ENCODE measurements at regions not wholly inside any gene's neighbourhood (a gene's known extent, or its start where the extent isn't known, plus 50 kb on each side); places are given as distances from the start of the nearest gene placed in this dataset.

DNA sequence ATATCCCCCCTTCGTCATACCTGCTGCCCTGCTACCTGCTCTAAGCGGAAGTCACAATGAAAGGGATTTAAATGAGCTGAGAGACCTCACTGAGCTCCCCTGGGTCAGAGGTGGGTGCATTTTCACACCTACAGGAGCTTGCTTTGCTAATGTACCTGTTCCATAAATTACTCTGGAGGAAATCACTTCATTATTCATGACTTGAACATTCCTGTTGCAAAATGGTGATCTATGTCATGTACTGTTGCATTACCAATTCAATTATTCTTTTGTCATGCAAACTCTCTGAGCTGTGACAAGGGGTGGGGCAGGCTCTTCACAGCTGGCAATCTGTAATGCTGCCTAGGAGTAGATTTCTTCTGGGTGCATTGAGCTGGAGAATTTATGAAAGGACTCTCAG is 761.3 kb downstream of the TSN start:
- no peak overlapping the region for H3K27ac ChIP-seq
- no peaks in the 10 kb centered on the region for H3K9me3 Mint-ChIP-seq
- no peak overlapping the region for H3K27ac Mint-ChIP-seq
- H3F3A ChIP-seq (ENCODE audit: low read depth): peaks cover 18% of the 10 kb centered on the region
- H3K4me3 Mint-ChIP-seq: no peak overlapping the region
- no peaks in the 10 kb centered on the region for H3K36me3 ChIP-seq
- H3K4me1 ChIP-seq: peaks cover 34% of the 10 kb centered on the region
- no peaks in the 10 kb centered on the region for H3K36me3 Mint-ChIP-seq
- H3K4me3 ChIP-seq: no peak overlapping the region
- TF ChIP-seq EZH2 (IDR thresholded peaks at IDR 0.05): no peak
- TF ChIP-seq EZH2phosphoT487 (IDR thresholded peaks at IDR 0.05): no peak
- no peak for TF ChIP-seq CTCF (IDR thresholded peaks at IDR 0.05)
- no peak overlapping the region for H3K9ac ChIP-seq
- H3K79me2 ChIP-seq (ENCODE audit: low read depth): no peaks in the 10 kb centered on the region
- H4K20me1 ChIP-seq (ENCODE audit: low read depth): no peaks in the 10 kb centered on the region
- H3K4me2 ChIP-seq: peak overlapping the region; percentile 60
- peaks cover 4% of the 10 kb centered on the region for H3K27me3 Mint-ChIP-seq (ENCODE audit: insufficient read depth, low read depth)
- peaks cover 12% of the 10 kb centered on the region for H3K4me1 Mint-ChIP-seq
- H3K9me3 ChIP-seq (ENCODE audit: low read depth): no peaks in the 10 kb centered on the region
- no peaks in the 10 kb centered on the region for H3K27me3 ChIP-seq
- H2AFZ ChIP-seq (replicated peaks): peak overlapping the region; percentile 57
- DNase-seq (ENCODE audit: low spot score): no peak

- Mint-ChIP-seq H3K4me3 (no peak overlapping the region), H3K9me3 (peaks cover 2% of the 10 kb centered on the region), H3K27me3 (ENCODE audit: insufficient read depth, low read depth) (no peaks in the 10 kb centered on the region), H3K36me3 (no peaks in the 10 kb centered on the region), H3K27ac (no peak overlapping the region), H3K4me1 (peaks cover 12% of the 10 kb centered on the region)
- TF ChIP-seq CTCF (IDR thresholded peaks at IDR 0.05) (peak; percentile 39), EZH2phosphoT487 (IDR thresholded peaks at IDR 0.05) (no peak), EZH2 (IDR thresholded peaks at IDR 0.05) (no peak)
- H3K27ac ChIP-seq: no peak overlapping the region
- peaks cover 18% of the 10 kb centered on the region for H3F3A ChIP-seq (ENCODE audit: low read depth)
- peak; percentile 10 for DNase-seq (ENCODE audit: low spot score)
- no peak overlapping the region for H3K4me2 ChIP-seq
- no peaks in the 10 kb centered on the region for H4K20me1 ChIP-seq (ENCODE audit: low read depth)
- no peak overlapping the region for H3K4me3 ChIP-seq
- H3K36me3 ChIP-seq: no peaks in the 10 kb centered on the region
- peaks cover 34% of the 10 kb centered on the region for H3K4me1 ChIP-seq
- H3K9ac ChIP-seq: no peak overlapping the region
- no peak overlapping the region for H2AFZ ChIP-seq (replicated peaks)
- no peaks in the 10 kb centered on the region for H3K9me3 ChIP-seq (ENCODE audit: low read depth)
- H3K79me2 ChIP-seq (ENCODE audit: low read depth): no peaks in the 10 kb centered on the region
- H3K27me3 ChIP-seq: no peaks in the 10 kb centered on the region
Measured at GRCh38 chr2:122519366-122519765, 763.9 kb downstream of the TSN start.

GRCh38 chr2:122519821-122520611 is 764.6 kb downstream of the TSN start:
- Histone ChIP-seq H3K9ac (no peak overlapping the region), H3K4me3 (no peak overlapping the region), H3F3A (ENCODE audit: low read depth) (peaks cover 18% of the 10 kb centered on the region), H4K20me1 (ENCODE audit: low read depth) (no peaks in the 10 kb centered on the region), H2AFZ (replicated peaks) (no peak overlapping the region), H3K36me3 (no peaks in the 10 kb centered on the region), H3K79me2 (ENCODE audit: low read depth) (no peaks in the 10 kb centered on the region), H3K27ac (no peak overlapping the region), H3K4me1 (peaks cover 31% of the 10 kb centered on the region), H3K27me3 (no peaks in the 10 kb centered on the region), H3K4me2 (no peak overlapping the region), H3K9me3 (ENCODE audit: low read depth) (no peaks in the 10 kb centered on the region)
- Mint-ChIP-seq H3K27ac (no peak overlapping the region), H3K4me1 (peaks cover 12% of the 10 kb centered on the region), H3K9me3 (peaks cover 2% of the 10 kb centered on the region), H3K4me3 (no peak overlapping the region), H3K27me3 (ENCODE audit: insufficient read depth, low read depth) (no peaks in the 10 kb centered on the region), H3K36me3 (no peaks in the 10 kb centered on the region)
- TF ChIP-seq EZH2phosphoT487 (IDR thresholded peaks at IDR 0.05) (no peak), CTCF (IDR thresholded peaks at IDR 0.05) (no peak), EZH2 (IDR thresholded peaks at IDR 0.05) (no peak)
- no peak for DNase-seq (ENCODE audit: low spot score)

Measured in neural progenitor cell (in vitro differentiated cells).